HFFc6 (cell line): ENCODE measurements at regions not wholly inside any gene's neighbourhood (a gene's known extent, or its start where the extent isn't known, plus 50 kb on each side); places are given as distances from the start of the nearest gene placed in this dataset.

Source experiments
- DNase-seq: peaks from one replicate; pipeline ENCODE4 v3.0.0-alpha.2; 2018
- H3K27ac Mint-ChIP-seq: 2 replicates; pipeline ENCODE4 v1.8.0; 2020; ENCODE audit warnings: mild to moderate bottlenecking, mixed read lengths
- H3K27me3 Mint-ChIP-seq: 2 replicates; pipeline ENCODE4 v1.8.0; 2021; ENCODE audit warnings: mild to moderate bottlenecking, moderate library complexity, mixed read lengths; ENCODE audit not compliant: insufficient read depth
- H3K36me3 Mint-ChIP-seq: 2 replicates; pipeline ENCODE4 v1.8.0; 2021; ENCODE audit warnings: low read depth, mixed read lengths
- H3K4me1 Mint-ChIP-seq: 2 replicates; pipeline ENCODE4 v1.8.0; 2020; ENCODE audit warnings: low read depth, mixed read lengths
- H3K4me3 Mint-ChIP-seq: 2 replicates; pipeline ENCODE4 v1.8.0; 2020; ENCODE audit warnings: mild to moderate bottlenecking, moderate library complexity, mixed read lengths
- H3K9me3 Mint-ChIP-seq: 2 replicates; pipeline ENCODE4 v1.8.0; 2020; ENCODE audit warnings: mild to moderate bottlenecking, mixed read lengths
- CTCF ChIP-seq: fragments of 200-600 bp; sonication (generic); IDR thresholded peaks from 2 replicates; pipeline ENCODE4 v1.5.0; 2021; ENCODE audit warnings: antibody characterized with exemption, mild to moderate bottlenecking

- no peaks in the 10 kb centered on the region for H3K27me3 Mint-ChIP-seq
- TF ChIP-seq CTCF, result no peak
- no peak overlapping the region for H3K4me3 Mint-ChIP-seq
- peaks cover 34% of the 10 kb centered on the region for H3K4me1 Mint-ChIP-seq
- 0 out of 2 replicates have a peak overlapping the region, but pooled peaks have one; percentile 55 for H3K27ac Mint-ChIP-seq
- no peak for DNase-seq
- no peaks in the 10 kb centered on the region for H3K36me3 Mint-ChIP-seq
- no peaks in the 10 kb centered on the region for H3K9me3 Mint-ChIP-seq
Measured at GRCh38 chr12:88935856-88936255, 355.6 kb upstream of the KITLG start.

- DNase-seq, result peak; percentile 50
- H3K36me3 Mint-ChIP-seq, result no peaks in the 10 kb centered on the region
- H3K27ac Mint-ChIP-seq, result peak overlapping the region; percentile 8; the same call in 1 of the 2 replicates
- TF ChIP-seq CTCF, result no peak
- H3K4me3 Mint-ChIP-seq, result no peak overlapping the region
- no peaks in the 10 kb centered on the region for H3K27me3 Mint-ChIP-seq
- H3K4me1 Mint-ChIP-seq, result peaks cover 34% of the 10 kb centered on the region
- no peaks in the 10 kb centered on the region for H3K9me3 Mint-ChIP-seq
Measured at GRCh38 chr12:88934163-88934747, 354.0 kb upstream of the KITLG start.

- Mint-ChIP-seq H3K9me3 (no peaks in the 10 kb centered on the region), H3K27ac (no peak overlapping the region), H3K27me3 (no peaks in the 10 kb centered on the region), H3K4me1 (peaks cover 43% of the 10 kb centered on the region), H3K36me3 (no peaks in the 10 kb centered on the region), H3K4me3 (no peak overlapping the region)
- no peak for TF ChIP-seq CTCF
- no peak for DNase-seq
Measured at GRCh38 chr12:88932457-88932856, 352.2 kb upstream of the KITLG start.

- DNase-seq, result no peak
- H3K4me1 Mint-ChIP-seq, result peaks cover 51% of the 10 kb centered on the region
- H3K36me3 Mint-ChIP-seq, result no peaks in the 10 kb centered on the region
- H3K9me3 Mint-ChIP-seq, result no peaks in the 10 kb centered on the region
- TF ChIP-seq CTCF, result no peak
- no peaks in the 10 kb centered on the region for H3K27me3 Mint-ChIP-seq
- H3K27ac Mint-ChIP-seq, result no peak overlapping the region
- H3K4me3 Mint-ChIP-seq, result no peak overlapping the region
Measured at GRCh38 chr12:88931598-88931997, 351.3 kb upstream of the KITLG start.

- Mint-ChIP-seq H3K4me3 (peak overlapping the region; percentile 66; the same call in 1 of the 2 replicates), H3K36me3 (peaks cover 4% of the 10 kb centered on the region; the same call in 1 of the 2 replicates), H3K4me1 (peaks cover 74% of the 10 kb centered on the region), H3K27me3 (no peaks in the 10 kb centered on the region; the same call in 1 of the 2 replicates), H3K9me3 (no peaks in the 10 kb centered on the region), H3K27ac (peak overlapping the region; percentile 92)
- no peak for DNase-seq
- no peak for TF ChIP-seq CTCF
Measured at GRCh38 chr12:88925454-88925853, 345.2 kb upstream of the KITLG start.
